ENCODE measurements at regions not wholly inside any gene's neighbourhood (a gene's known extent, or its start where the extent isn't known, plus 50 kb on each side); places are given as distances from the start of the nearest gene placed in this dataset.

DNA sequence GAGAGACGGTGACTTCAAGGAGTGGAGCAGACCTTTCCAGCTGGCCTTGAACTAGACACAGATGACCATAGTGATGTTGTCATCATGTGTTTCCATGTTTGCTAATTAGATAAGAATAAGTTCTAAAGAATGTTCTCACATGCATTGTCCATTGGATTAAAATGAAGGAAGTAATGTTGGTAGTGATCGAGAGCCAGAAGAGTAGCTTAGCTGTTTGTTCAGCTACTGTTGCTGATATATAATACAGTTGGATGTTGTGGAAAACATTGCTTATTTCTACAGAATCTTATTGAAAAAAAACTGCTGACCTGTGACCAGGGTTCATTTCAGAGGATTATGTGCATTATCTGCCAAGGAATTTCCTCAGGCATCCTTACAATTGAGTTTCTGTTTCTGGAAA lies 249.1 kb upstream of the POGK start:
- TF ChIP-seq GATA3 (IDR thresholded peaks at IDR 0.05; ENCODE audit: low read depth, low read length) (no peak), GATA2 (IDR thresholded peaks at IDR 0.05; ENCODE audit: low read depth, low read length) (no peak)

- TF ChIP-seq GATA3 (IDR thresholded peaks at IDR 0.05; ENCODE audit: low read depth, low read length): no peak
- no peak for TF ChIP-seq GATA2 (IDR thresholded peaks at IDR 0.05; ENCODE audit: low read depth, low read length)
These were observed 244.6 kb upstream of the POGK start for GRCh38 chr1:166594646-166595045.

- TF ChIP-seq GATA2 (IDR thresholded peaks at IDR 0.05; ENCODE audit: low read depth, low read length) (no peak), GATA3 (IDR thresholded peaks at IDR 0.05; ENCODE audit: low read depth, low read length) (no peak)
These were observed 241.8 kb upstream of the POGK start for GRCh38 chr1:166597516-166597915.

DNA sequence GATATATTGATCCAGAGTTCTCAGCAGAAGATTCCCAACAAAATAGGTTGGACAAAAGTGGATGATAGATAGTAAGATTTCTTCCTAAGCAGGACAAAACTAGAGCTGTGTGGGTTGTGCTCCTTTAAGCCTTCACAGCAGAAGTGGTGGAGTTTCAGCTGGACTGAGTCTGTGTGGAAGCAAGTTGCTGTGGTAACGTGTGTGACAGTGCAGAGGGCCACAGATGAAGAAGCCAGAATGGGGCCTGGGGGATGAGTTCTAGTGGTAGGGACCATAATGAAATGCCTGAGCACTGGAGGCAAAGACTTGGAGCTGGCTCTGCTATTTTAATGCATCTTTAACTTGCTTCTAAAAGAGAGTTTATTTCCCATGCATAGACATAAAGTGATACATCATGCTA lies 238.7 kb upstream of the POGK start:
- TF ChIP-seq GATA2 (IDR thresholded peaks at IDR 0.05; ENCODE audit: low read depth, low read length) (no peak), GATA3 (IDR thresholded peaks at IDR 0.05; ENCODE audit: low read depth, low read length) (no peak)

DNA sequence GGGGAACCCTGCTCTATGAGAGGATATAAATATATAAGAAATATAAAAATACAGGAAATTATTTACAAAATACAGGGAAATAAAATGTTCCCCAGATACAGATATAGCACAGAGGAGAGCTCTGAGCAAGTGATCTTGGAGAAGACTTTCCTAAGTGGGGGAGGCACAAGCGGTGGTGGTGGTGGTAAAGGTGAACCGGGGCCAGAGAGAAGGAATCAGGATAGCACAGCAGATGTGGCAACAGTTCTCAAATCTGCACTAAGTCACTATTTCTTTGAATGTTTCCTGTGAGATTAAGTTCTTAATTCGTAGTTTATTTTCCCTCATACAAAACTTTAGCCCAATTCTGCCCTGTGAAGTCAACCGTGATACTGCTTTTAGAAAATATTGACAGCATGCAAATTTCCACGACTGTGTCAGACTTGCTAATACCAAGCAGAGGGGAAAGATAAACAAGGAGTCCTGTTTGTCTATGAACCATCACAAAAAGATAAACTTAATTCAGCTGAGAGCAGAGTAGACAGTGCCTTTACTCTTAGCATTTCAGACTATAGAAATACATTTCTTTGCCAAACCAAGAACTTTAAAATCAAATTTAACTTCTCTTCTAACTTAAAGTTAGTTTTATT lies 237.5 kb upstream of the POGK start:
- TF ChIP-seq GATA3 (IDR thresholded peaks at IDR 0.05; ENCODE audit: low read depth, low read length) (no peak), GATA2 (IDR thresholded peaks at IDR 0.05; ENCODE audit: low read depth, low read length) (no peak)

DNA sequence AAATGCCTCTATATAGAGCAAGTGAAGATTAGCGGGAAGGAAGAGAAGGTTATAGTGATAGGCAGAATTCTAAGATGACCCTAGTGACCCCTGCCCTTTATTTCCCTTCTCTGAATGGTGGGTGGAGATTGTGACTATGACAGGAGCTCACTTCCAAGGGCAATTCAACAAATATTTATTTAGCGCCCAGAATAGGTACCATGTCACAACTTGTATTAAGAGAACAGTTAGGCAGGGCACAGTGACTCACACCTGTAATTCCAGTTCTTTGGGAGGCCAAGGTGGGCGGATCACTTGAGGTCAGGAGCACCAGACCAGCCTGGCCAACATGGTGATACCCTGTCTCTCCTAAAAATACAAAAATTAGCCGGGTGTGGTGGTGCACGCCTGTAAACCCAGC lies 236.0 kb upstream of the POGK start:
- TF ChIP-seq GATA3 (IDR thresholded peaks at IDR 0.05; ENCODE audit: low read depth, low read length) (no peak), GATA2 (IDR thresholded peaks at IDR 0.05; ENCODE audit: low read depth, low read length) (no peak)

- no peak for TF ChIP-seq GATA3 (IDR thresholded peaks at IDR 0.05; ENCODE audit: low read depth, low read length)
- no peak for TF ChIP-seq GATA2 (IDR thresholded peaks at IDR 0.05; ENCODE audit: low read depth, low read length)
These were observed 234.1 kb upstream of the POGK start for GRCh38 chr1:166605137-166605536.

DNA sequence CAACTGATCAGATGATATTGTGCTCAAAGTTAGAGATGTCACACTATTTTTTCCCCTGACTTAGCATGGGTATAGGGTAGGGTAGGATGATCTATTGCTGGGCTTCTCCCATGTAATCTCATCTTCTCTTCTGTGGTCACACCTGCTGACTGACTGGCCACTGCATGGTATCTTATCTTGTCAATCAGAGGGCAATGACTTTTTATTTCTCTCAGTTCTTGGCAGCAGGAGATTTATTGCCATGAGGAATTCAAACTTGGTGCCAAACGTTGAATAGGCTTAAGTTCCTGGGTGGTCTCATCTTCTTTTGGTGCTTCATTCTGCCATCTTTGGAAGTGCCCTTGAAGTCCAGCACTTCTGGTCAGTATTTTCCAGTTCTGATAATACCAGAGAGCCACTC lies 226.4 kb upstream of the POGK start:
- TF ChIP-seq GATA3 (IDR thresholded peaks at IDR 0.05; ENCODE audit: low read depth, low read length) (no peak), GATA2 (IDR thresholded peaks at IDR 0.05; ENCODE audit: low read depth, low read length) (no peak)

DNA sequence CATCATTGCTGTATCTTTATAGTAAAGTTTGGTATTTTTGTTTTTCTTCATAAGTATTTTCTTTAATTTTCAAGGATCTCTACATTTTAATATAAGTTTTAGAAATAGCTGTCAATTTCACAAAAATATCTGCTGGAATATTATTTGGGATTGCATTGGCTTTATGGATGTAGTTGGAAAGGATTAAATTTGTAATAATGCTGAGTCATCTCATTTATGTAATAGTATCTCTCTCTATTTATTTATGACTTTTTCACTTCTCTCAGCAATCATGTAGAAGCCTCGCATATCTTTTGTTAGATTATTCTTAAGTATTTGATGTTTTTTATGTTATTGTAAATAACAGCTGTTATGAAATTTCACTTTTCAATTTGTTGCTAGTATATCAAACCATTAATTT lies 223.1 kb upstream of the POGK start:
- TF ChIP-seq GATA3 (IDR thresholded peaks at IDR 0.05; ENCODE audit: low read depth, low read length) (no peak), GATA2 (IDR thresholded peaks at IDR 0.05; ENCODE audit: low read depth, low read length) (no peak)

GRCh38 chr1:166626711-166627110 lies 212.6 kb upstream of the POGK start:
- TF ChIP-seq GATA3 (IDR thresholded peaks at IDR 0.05; ENCODE audit: low read depth, low read length) (no peak), GATA2 (IDR thresholded peaks at IDR 0.05; ENCODE audit: low read depth, low read length) (no peak)

GRCh38 chr1:166627558-166627957 lies 211.7 kb upstream of the POGK start:
- TF ChIP-seq GATA2 (IDR thresholded peaks at IDR 0.05; ENCODE audit: low read depth, low read length) (no peak), GATA3 (IDR thresholded peaks at IDR 0.05; ENCODE audit: low read depth, low read length) (no peak)

- TF ChIP-seq GATA2 (IDR thresholded peaks at IDR 0.05; ENCODE audit: low read depth, low read length) (no peak), GATA3 (IDR thresholded peaks at IDR 0.05; ENCODE audit: low read depth, low read length) (no peak)
These were observed 211.0 kb upstream of the POGK start for GRCh38 chr1:166628259-166628658.

- TF ChIP-seq GATA2 (IDR thresholded peaks at IDR 0.05; ENCODE audit: low read depth, low read length) (no peak), GATA3 (IDR thresholded peaks at IDR 0.05; ENCODE audit: low read depth, low read length) (no peak)
These were observed 209.3 kb upstream of the POGK start for GRCh38 chr1:166629946-166630345.

DNA sequence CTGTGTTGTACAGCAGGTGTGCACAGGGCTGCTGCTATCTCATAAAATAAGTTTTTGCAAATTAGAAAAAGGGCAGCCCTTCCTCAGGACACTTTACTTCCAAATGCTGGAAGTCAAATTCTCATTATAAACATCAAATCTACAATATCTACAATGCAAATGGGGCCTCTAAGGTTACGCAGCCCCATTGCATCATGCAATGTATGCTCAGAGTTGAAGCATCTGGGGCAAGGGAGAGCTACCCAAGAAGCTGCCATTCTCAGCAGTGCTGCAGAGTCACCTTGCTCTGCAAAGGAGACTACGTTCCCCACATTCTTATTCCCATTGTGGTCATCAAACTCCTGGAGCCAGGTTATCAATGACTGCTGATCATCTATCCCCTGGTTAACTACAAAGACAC lies 208.9 kb upstream of the POGK start:
- TF ChIP-seq GATA2 (IDR thresholded peaks at IDR 0.05; ENCODE audit: low read depth, low read length) (no peak), GATA3 (IDR thresholded peaks at IDR 0.05; ENCODE audit: low read depth, low read length) (no peak)

DNA sequence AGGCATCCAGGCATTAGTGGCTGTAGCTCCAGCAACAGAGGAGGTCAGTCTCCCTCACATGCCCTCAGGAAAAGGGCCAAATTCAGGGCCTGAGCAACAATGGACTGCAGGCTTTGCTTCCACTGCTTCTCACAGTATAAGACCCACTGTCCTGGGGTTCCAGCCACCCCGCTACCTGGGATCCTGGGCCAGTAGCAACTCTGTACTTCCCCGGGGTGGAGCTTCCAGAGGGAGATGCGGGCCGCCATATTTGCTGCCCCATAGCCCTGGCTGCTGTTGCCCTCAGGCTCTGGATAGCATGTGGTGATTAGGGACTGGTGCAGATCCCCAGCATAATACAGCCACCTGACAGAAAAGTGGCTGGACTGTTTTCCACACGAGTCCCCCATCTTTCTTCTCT lies 201.1 kb upstream of the POGK start:
- no peak for TF ChIP-seq GATA3 (IDR thresholded peaks at IDR 0.05; ENCODE audit: low read depth, low read length)
- no peak for TF ChIP-seq GATA2 (IDR thresholded peaks at IDR 0.05; ENCODE audit: low read depth, low read length)

DNA sequence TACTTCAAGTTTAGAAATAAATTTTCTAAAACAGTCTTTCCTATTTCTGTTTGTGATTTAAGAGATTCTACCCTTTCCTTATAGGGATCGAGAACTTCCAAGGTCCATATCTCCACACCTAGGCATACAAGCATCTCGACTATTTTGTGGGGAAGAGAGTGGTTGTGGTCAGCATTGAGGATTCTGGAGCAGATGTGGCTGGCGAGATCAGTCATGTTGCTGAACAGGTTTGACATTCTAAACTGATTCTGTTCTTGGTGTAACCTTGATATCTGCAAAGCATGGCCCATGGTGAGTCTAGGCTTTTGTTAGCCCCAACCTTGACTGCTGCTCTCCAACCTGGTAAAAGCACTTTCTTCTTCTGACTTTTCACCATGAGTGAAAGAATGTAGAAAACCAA lies 167.6 kb upstream of the POGK start:
- TF ChIP-seq GATA3 (IDR thresholded peaks at IDR 0.05; ENCODE audit: low read depth, low read length) (no peak), GATA2 (IDR thresholded peaks at IDR 0.05; ENCODE audit: low read depth, low read length) (no peak)
